ENCODE measurements at regions not wholly inside any gene's neighbourhood (a gene's known extent, or its start where the extent isn't known, plus 50 kb on each side); places are given as distances from the start of the nearest gene placed in this dataset.

DNA sequence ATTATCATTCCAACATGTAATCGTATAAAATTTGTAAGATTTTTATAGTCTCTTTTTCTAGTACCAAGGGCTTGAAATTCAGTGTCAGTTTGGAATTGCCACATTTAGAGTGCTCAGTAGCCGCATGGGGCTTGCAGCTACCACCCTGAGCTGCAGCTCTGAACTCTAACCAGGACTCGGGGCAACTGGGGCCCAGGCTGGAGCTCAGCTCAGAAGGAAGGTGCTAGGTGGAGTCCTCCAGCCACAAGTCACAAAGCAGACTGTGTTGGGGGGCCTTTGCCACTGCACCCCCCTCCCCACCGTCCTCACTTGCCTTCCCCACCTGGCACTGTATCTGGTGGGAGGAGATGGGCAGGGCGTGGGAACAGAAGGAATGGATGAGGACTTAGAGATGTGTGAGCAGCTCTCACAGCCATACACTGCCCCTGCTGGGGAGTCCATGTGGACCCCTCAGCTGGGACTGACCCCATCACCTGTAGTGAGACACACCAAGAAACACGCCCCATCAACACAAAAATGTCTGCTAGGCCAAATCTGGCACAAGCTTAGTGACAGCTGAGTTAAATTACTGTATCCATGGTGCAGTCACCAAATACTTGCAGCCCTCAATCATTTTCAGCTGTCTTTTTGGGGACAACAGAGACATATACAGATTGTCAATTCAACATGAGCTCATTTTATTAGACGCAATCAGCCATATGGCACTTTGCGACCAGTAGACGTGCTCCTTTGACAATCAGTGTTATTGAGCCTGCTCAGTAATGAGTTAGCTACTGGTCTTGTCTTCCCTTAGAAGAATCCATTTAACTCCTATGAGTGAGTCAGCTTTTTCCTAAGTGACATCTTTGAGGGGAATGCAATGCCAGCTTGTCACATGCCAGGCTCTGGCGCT, 241.7 kb upstream of the RAB4A start:
- TF ChIP-seq, protein P1, sequence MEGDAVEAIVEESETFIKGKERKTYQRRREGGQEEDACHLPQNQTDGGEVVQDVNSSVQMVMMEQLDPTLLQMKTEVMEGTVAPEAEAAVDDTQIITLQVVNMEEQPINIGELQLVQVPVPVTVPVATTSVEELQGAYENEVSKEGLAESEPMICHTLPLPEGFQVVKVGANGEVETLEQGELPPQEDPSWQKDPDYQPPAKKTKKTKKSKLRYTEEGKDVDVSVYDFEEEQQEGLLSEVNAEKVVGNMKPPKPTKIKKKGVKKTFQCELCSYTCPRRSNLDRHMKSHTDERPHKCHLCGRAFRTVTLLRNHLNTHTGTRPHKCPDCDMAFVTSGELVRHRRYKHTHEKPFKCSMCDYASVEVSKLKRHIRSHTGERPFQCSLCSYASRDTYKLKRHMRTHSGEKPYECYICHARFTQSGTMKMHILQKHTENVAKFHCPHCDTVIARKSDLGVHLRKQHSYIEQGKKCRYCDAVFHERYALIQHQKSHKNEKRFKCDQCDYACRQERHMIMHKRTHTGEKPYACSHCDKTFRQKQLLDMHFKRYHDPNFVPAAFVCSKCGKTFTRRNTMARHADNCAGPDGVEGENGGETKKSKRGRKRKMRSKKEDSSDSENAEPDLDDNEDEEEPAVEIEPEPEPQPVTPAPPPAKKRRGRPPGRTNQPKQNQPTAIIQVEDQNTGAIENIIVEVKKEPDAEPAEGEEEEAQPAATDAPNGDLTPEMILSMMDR (IDR thresholded peaks at IDR 0.05): no peak
- TF ChIP-seq POLR2A (IDR thresholded peaks at IDR 0.05): no peak

Measured in right lobe of liver (tissue), 4 donors.